LNCAP (cell line): ENCODE measurements at regions not wholly inside any gene's neighbourhood (a gene's known extent, or its start where the extent isn't known, plus 50 kb on each side); places are given as distances from the start of the nearest gene placed in this dataset.

Experiments used
- TF ChIP-seq, protein P1 (sequence below): fragments of 450-650 bp; IDR thresholded peaks from 2 replicates; pipeline ENCODE4 v1.5.1; 2017; ENCODE audit warnings: mild to moderate bottlenecking

DNA sequence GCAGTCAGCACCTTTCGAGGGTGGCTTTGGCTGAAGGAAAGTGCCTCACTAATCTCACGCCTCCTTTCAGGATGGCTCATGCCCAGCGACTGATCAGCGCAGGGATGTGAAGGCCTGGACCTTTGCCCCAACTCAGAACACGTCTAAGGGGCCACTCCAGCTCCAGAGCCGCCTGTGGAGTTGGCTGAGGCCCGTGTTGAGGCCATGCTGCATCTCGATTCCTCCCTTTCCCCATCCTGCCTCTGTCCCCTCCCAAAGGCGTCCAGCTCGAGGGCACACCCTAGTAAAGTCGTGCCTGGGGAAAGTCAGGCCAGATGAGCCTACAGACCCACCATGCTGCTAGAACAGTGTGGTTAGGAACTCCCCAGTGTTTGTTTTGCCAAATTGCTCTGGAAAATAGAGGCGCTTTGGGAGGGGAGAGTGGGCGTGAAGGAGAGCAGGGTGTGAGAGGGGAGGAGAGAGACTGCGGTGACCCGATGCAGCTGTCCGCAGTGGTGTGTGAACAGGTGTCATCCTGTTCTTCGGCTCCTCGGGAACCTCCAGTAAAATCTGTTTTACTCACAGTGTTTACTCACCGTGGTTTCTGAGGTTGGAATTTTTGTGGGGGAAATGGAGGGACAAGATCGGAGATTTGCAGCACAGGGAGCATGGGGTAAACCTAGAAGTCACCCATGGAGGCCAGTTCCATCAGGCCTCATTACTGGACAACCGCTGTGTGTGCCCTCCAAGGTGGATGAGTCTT lies 85.0 kb upstream of the PMEPA1 start:
- TF ChIP-seq, protein P1, sequence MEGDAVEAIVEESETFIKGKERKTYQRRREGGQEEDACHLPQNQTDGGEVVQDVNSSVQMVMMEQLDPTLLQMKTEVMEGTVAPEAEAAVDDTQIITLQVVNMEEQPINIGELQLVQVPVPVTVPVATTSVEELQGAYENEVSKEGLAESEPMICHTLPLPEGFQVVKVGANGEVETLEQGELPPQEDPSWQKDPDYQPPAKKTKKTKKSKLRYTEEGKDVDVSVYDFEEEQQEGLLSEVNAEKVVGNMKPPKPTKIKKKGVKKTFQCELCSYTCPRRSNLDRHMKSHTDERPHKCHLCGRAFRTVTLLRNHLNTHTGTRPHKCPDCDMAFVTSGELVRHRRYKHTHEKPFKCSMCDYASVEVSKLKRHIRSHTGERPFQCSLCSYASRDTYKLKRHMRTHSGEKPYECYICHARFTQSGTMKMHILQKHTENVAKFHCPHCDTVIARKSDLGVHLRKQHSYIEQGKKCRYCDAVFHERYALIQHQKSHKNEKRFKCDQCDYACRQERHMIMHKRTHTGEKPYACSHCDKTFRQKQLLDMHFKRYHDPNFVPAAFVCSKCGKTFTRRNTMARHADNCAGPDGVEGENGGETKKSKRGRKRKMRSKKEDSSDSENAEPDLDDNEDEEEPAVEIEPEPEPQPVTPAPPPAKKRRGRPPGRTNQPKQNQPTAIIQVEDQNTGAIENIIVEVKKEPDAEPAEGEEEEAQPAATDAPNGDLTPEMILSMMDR = no peak

DNA sequence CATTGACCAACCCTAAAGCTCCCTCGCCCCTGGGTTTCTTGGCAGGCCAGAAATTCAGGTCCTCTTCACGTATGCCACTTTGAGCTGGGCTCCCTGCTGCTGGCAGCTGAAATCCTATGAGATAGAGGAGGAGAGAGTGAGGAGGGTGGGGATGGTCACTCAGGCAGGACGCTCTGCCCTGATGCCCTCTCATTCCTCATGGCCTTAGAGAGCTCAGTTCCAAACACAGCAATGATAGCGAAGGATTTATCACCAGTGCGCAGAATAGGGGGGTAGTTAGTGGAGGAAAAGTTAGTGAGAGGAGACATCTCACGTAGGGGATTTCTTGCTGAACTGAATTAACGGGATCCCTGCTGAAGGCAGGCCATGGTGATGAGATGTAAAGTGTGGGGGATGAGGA lies 84.2 kb upstream of the PMEPA1 start:
- TF ChIP-seq, protein P1 = no peak

DNA sequence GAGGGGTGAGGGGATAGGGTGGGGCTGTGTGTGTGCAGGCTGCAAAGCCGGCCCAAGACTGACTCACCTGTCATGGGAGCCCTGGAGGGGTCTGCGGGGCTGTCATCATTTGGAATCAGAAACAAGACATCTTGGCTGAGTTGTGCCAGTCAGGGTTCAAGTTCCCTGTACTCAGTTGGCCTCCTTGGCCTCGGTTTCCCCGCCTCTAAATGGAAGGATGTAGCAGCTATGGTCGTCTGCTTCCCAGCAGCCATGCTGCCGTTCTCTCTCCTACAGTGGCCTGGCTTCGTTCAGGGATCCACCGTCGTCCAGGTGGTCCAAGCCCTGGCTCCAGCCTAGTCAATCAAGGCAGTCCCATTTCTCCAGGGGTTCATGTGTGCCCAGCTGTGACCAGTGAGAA lies 83.6 kb upstream of the PMEPA1 start:
- TF ChIP-seq, protein P1 = no peak

DNA sequence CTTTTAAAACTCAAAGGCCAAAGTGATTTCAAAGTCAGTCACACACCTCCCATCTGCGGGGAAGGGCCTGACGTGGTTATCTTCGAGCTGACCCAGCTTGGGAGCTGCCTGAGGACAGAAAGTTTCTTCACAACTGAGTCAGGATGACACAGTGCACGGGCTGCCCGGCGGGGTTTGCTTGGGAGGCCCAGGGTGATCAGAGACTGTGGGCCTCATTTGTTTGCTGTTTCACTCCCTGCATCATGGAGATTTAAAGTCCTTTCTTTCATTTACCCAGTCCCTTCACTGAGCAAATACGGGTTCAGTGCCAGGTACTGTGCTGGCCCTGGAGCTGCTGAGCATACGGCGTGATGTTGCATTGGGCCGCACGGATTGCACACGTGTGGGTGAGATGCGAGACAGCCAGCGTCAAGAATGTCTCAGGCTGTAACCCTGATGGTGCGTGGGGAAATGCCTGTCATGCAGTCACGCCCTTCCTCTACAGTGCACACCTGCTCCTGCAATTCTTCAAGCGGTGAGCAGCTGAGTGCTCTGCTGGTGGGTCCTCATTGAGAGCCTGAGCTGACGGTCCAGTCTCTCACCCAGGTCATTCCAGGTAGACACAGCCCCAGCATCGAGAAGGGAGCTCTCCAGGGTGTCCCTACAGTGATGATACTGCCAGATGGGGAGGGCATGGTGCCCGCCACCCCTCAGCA lies 82.7 kb upstream of the PMEPA1 start:
- TF ChIP-seq, protein P1 = no peak

DNA sequence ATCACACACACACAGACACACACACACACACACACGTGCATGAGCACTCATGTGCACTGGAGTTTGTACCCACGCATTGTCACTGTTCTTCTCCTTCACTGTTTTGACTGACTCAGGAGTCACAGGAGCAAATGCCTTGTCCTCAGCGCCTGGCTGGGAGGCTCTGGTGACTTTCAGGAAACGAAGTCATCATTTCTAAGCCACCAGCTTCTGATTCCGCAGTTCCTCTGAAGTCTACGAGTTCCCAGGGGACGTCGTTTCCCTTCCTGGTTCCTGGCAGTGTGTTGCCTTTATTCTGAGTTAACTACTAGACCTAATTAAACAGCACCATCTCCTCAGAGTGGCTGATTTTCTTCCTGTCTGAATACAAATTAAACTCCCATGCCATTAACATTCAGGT lies 82.2 kb upstream of the PMEPA1 start:
- TF ChIP-seq, protein P1 = no peak

DNA sequence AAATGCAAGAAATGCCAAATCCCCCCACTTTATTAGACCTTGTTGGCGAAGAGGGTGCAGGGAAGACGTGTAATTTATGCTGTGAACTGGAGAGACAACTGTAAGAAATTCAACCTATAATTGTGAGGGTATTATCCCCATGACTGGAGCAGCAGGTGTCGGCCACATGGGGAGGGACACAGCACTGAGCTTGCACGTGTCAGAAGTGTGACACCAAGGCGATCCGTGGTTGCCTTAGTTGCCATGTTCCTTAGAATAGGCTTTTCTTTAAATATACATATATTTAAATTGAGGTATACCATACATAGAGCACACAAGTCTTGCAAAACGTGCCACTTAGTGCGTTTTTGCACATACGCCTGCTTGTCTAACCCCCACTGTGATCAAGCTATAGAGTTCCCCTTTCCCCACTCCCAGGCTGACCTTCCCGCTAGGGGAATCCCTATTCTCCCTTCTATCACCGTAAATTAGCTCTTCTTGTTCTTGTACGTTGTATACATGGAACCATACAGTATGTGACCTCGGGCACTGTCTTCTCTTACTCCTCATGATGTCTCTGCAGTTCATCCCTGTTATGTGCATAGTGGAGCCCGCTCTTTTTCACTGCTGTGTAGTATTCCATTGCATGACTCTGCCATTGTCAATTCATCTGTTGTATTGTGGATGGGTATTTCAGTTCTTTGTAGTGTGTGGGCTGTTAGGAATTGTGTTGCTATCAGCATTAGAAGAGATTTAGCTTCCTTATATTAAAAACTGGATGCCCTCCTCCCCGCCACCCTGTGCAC lies 81.6 kb upstream of the PMEPA1 start:
- TF ChIP-seq, protein P1 = no peak

DNA sequence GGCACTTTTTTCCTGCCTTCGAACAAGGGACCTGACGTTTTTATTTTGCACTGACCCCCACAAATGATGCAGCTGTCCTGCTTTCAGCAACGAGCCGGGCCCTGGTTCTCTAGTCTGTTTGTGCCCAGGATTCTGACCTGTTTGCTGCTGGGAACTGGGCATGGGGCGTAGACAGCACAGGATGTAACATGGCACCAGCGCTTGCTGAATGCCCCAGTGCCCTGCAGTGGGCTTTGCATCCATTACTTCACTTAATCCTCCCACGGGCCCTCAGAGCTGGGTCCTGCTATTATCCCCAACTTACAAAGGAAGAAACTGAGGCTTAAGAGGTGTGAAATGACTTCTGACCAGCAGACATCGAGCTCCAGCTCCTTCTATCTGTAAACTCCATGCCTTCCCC lies 80.4 kb upstream of the PMEPA1 start:
- TF ChIP-seq, protein P1 = no peak
